ENCODE measurements at regions not wholly inside any gene's neighbourhood (a gene's known extent, or its start where the extent isn't known, plus 50 kb on each side); places are given as distances from the start of the nearest gene placed in this dataset.

DNA sequence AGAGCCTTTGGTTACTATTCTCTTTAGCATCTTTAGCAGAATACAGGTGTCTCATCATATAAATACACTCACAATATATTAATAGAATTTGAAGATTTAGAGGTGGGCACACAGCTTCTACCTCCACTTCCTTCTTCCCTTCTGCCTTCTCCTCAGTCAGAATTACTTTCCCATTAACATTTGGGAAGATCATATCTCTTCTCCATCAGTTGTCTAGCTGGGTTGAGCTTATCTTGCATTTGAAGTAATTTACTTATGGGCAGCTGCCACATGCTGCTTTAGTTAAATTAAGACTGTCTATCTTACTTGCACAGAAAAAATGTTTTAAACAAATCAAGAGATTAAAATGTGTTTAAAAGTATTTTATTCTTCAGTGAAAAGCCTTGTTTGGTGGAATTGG, 110.1 kb upstream of the ASIC2 start:
- no peak for DNase-seq (ENCODE audit: low read depth in 2 of 3, low spot score in 1 of 3)

DNA sequence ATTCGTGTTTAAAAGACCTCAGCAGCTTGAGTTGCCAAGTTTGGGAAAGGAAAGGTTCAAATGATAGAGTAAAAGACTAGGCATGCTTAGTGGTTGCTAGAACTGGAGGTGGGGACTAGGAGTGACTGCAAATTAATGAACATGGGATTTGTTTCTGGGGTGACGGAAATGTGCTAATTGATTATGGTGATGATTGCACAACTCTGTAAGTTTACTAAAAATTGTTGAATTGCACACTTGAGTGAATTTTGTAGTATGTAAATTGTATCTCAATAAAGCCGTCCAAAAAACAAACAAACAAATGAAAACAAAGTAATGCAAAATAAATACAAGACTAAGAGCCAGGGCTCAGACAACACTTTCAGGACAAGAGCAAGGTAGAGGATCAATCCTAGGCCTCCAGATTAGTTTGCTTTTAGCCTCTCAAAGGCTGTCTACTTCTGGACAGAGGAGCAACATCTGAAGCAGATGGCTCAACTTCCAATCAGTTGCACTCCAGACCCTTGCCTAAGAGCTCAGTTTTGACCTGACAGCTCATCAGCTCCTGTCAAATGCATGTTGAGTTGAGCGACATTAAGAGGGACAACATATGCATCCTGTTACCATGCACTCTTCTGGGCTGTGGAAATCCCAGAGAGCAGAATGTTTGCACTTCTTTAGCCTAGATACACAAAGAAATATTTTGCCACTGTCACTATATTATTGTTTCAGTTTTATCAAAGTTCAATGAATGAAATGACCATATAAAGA, 111.2 kb upstream of the ASIC2 start:
- no peak for DNase-seq (ENCODE audit: low read depth in 2 of 3, low spot score in 1 of 3)

DNA sequence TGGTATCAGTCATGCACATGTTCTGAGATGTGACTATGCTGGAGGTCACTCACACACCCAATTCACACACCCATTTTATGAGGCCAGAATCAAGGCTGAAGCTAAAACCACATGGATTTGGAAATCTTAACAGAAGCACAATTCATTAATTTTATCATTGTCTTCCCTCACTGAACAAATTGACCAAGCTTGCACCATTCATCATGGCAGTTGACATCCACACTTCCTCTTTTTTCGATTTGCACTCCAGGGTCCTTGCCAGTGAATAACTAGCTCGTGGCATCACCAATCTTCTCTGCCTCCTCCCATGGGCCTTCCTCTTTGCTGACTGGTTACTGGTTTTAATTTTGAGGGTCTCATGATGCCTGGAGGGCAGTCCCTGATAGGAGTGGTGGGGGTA, 123.0 kb upstream of the ASIC2 start:
- no peak for DNase-seq (ENCODE audit: low read depth in 2 of 3, low spot score in 1 of 3)

DNA sequence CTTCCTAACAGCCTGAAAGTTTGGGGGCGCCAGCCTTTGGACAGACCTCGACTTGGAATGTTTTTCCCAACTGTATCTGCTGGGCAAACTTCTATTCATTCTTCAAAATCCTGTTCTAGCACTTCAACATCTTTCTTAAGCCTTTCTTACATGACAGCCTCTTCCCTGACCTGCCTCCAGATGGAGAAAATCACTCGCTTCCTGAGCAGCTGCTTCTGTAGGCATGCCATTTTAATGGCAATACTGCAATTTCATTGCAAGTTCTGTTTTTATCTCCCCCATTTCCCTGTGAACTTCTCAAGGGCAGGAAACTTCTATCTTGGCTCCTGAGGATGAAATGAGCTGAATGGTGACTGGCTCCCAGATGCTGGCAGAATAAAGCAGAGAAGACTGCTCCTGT, 128.8 kb upstream of the ASIC2 start:
- no peak for DNase-seq (ENCODE audit: low read depth in 2 of 3, low spot score in 1 of 3)

DNA sequence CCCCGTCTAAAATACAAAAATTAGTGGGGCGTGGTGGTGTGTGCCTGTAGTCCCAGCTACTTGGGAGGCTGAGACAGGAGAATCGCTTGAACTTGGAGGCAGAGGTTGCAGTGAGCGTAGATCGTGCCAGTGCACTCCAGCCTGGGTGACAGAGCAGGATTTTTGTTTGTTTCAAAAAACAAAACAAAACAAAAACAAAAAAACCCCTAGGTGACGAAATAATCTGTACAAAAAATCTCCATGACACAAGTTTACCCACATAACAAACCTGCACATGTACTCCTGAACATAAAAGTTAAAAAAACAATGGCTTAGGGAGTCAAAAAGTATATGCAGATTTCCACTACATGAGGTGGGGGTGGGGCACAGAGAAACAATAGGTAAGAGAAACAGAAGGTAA, 140.5 kb upstream of the ASIC2 start:
- no peak for DNase-seq (ENCODE audit: low read depth in 2 of 3, low spot score in 1 of 3)

DNA sequence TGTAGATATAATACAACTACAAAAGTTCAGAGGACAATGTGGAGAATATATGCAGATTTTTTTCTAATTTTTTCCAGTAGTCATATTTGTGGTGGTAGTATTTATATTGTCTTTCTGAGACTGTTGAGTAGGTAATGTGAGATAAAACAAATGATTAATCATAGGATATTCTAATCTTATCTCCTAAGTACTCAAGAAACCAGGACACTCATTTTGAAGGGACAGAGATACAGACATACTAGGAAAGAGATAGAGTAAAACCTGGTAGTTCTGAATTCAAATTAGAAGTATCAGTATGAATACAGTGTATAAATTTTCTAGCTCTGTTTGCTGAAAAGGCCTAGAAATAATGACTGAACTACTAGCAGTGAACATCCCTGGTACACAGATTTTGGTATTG, 141.7 kb upstream of the ASIC2 start:
- no peak for DNase-seq (ENCODE audit: low read depth in 2 of 3, low spot score in 1 of 3)

DNA sequence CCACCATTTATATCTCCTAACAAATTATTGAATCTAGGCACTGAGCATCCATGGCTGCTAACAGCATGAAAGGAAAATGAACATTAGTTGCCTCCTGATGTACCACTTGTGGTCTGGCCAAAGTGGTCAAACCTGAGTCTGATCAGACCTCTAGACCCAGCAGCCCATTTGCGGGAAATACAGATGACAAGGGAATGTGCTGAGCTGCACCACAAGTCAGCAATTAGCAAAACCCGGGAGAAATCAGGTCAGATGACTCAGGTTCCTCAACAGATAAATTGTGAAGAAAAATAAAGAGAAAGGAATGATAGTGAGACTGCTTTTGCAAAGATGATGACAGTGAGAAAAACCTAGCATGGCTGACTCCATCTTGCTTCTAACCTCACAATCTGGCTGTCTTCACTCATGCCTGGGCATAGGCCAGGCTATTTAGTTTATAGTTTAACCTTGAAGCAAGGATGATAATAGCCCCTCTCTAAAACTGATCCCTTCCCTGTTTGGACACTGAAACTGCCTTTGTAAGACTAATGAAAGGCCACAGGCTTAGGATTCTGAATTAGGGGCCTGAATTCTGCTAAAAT, 142.7 kb upstream of the ASIC2 start:
- DNase-seq (ENCODE audit: low read depth in 2 of 3, low spot score in 1 of 3): no peak

DNA sequence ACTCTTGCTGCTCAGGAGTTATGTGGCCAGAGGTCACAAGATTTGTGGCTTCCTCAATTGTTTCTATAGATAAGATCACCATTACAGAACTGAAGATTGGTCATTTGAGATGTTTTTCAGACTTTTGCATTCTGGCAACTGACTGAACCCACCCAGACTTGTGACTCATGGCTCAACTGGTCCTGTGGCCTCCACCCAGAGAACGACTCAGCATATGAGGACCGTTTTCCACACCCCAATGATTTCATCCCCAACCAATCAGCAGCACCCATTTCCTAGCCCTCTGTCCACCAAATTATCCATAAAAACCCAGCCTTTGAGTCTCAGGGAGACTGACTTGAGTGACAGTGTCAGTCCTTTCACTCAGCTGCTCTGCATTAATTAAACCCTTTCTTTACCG, 143.2 kb upstream of the ASIC2 start:
- no peak for DNase-seq (ENCODE audit: low read depth in 2 of 3, low spot score in 1 of 3)

DNA sequence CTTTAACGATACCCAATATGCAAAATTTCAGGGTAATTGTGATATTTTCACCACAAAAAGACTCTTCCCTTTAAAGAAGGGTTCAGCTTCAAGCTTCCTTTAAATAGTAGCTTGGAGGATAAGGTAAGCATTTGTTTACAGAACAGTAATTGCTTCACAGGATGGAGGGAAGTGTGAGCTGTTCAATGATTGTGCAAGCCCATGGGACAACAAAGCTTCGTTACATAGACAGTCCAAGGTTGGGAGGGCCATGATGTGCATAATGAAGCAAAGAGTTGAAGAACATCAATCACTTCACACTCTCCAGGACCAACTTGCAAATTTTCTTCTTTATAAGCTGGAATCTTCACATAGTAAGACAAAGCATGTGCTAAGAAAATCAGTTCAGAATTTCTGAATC, 145.0 kb upstream of the ASIC2 start:
- DNase-seq (ENCODE audit: low read depth in 2 of 3, low spot score in 1 of 3): no peak

DNA sequence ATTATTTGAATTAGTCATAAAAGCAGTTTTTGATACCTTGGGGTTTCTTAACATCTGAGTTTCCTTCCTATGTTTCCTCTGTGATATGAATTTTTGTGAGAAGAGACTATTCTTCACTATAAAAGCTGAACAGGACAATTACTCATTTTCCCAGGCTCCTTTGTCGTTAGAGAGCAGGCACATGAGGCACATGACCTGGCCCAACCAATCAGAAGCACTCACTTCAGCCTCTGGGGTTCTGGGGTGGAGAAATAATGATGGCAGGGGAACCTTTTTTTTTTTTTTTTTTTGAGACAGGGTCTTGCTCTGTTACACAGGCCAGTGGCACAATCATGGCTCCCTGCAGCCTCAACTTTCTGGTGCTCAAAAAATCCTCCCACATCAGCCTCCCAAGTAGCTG, 145.5 kb upstream of the ASIC2 start:
- DNase-seq (ENCODE audit: low read depth in 2 of 3, low spot score in 1 of 3): no peak

DNA sequence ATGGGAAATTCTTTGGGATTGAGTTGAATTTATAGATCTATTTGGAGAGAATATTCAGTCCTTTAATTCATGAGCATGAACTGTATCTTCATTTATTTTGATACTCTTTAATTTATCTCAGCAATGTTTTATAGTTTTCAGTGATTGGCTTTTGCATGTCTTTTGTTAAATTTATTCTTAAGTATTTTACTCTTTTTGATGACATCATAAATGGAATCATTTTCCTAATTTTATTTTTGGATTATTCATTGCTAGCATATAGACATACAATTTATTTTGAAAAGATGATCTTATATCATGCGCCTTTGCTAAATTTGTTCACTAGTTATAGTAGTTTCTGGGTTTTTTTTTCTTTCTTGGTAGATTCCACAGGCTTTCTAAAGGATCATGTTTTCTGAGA, 149.2 kb upstream of the ASIC2 start:
- no peak for DNase-seq (ENCODE audit: low read depth in 2 of 3, low spot score in 1 of 3)

DNA sequence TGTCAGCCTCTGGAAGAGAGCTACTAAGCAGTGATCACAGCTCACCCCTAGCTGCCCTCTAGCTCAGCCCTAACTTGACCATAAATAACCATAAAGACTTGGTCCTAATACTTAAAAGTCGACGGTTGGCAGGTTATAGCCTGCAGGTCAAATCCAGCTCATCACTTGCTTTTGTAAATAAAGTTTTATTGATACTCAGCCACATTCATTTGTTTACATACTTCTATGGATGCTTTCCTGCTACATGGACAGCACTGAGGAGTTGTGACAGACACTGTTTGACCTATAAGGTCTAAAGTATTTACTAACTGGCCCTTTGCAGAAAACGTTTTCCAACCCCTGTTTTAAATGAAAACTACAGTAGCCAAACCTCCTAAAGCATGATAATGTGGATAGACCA, 151.6 kb upstream of the ASIC2 start:
- no peak for DNase-seq (ENCODE audit: low read depth in 2 of 3, low spot score in 1 of 3)

DNA sequence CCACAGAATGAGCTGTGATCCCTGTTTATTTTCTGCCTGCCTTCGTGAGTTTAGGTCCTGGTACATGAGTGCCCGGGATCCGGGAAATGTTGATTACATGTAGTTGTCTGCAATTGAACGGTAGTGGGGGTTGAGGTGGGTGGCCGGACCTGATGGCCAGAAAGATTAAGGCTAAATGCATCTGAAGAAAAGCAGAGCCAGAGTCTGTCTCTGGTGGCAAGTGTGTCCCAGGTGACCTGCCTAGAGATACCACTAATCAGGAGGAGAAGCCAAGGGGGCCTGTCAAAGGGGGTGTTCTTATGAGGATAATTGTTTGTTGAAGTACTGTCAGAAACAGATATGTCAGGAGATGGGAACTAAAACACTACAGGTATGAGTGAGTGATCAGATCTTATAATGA, 154.0 kb upstream of the ASIC2 start:
- DNase-seq (ENCODE audit: low read depth in 2 of 3, low spot score in 1 of 3): no peak

DNA sequence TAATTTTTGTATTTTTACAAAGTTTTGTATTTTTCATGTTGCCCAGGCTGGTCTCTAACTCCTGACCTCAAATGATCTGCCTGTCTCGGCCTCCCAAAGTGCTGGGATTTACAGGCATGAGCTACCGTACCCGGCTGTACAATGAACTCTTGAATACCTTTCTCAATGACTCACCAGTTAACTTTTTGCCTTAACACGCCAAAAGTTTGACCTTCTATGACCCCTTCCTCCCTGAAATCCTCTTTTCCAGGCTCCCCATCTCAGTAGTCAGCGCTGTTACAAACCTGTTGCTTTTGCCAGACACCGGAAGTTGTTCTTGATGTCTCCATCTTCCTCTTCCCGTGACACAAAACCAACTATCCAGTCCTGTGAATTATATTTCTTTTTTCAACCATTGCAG, 158.1 kb upstream of the ASIC2 start:
- no peak for DNase-seq (ENCODE audit: low read depth in 2 of 3, low spot score in 1 of 3)

DNA sequence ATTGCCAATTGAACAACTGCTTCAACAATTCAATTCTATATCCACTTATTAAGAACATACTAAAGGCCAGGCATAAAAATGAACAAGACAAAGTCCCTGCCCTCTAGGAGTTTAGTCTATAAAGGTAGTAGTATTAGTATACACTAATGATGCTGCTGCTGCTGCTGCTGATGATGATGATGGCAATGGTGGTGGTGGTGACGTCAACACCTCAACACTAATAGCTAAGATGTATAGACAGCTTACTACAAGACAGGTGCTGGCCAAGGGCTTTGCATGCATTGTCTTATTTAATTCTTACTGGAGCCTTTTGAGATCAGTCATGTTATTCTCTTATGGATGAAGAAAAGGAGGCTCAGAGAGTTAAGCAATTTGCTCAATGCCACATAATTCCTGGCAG, 164.4 kb upstream of the ASIC2 start:
- no peak for DNase-seq (ENCODE audit: low read depth in 2 of 3, low spot score in 1 of 3)

DNA sequence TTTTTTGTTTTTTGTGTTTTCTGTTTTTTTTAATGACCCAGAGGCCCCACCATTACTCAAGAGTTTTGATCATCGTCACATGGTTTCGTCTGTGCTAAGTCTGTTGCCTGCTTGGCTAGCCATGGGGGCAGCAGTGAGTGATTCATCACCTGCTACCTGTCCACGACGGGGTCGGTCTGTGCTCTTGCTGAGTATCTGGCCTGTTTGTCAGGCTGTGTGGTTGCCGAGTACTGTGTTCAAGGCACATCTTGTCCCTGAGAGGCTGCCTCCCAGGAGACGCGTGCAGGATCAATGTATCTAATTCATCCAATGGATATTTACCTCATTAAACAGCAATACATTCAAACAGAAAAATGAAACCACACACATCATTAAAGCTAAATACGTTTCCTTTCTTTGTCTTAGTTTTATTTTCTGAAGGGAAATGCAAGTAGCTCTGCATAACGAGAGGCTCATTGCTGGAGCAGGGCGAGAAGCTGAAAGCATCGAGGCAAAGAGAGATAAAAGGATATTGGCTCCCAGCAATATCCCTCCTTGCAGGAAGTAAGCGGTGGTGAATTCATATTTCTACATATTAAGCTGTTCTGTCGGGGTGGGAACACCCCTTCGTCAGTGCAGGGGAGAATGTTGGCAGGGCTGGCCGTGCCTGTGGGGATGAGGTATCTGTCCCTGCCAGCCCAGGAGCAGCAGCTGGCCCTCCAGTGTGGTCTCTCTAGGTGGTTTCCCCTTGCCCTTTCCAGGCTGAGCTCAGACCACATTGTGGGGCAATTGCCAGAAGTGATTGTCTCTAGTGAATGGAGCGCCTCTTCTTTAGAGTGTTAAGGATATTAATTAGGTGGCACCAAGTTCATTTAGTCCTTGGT, 166.2 kb upstream of the ASIC2 start:
- DNase-seq (ENCODE audit: low read depth in 2 of 3, low spot score in 1 of 3): no peak

DNA sequence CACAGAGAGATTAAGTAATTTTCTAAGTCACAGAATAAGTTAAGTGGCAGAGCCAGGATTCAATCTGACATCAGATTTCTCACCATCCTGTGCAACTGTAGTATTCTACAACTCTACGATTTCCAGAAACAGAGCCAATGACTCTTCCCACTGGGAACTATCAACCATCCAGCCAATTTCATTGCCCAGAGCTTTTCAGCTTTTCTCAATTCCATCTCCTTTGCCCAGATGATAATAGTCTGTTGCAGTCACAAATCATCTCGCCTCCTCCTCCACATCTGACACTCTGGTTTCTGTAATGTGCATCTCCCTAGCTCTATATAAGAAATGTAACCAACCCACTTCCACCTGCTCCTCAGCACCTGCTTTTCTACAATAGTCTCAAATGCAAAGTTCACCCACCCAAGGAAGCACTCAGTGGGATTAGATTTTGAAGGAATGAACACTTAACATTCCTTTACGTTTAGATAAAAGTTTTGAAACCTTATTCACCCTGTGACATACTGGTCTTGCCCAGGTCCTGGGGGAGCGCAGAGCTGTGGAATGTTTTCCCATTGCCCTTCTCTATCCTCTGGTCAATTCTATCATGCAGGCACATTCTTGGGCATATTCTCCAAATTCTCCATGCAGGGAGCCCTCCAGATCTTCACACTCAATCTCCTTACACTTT, 167.8 kb upstream of the ASIC2 start:
- no peak for DNase-seq (ENCODE audit: low read depth in 2 of 3, low spot score in 1 of 3)

DNA sequence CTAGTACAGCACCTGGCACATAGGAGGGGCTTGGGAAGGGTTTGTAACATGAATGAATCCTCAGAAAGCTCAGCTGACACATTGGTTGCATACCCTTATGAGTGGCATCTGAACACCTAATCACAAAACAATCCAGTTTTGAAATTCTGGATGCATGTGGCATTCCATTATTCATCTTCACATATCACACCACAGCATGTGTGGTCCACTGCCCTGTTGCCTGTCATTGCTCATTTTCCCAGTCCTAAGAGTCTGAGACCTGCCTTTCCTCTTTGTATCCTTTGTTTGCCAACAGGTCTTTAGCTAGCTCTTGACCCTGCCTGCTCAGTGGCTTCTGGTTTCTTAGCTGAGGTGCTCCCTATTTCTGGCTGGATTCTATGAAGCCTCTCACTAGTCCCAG, 170.8 kb upstream of the ASIC2 start:
- no peak for DNase-seq (ENCODE audit: low read depth in 2 of 3, low spot score in 1 of 3)

DNA sequence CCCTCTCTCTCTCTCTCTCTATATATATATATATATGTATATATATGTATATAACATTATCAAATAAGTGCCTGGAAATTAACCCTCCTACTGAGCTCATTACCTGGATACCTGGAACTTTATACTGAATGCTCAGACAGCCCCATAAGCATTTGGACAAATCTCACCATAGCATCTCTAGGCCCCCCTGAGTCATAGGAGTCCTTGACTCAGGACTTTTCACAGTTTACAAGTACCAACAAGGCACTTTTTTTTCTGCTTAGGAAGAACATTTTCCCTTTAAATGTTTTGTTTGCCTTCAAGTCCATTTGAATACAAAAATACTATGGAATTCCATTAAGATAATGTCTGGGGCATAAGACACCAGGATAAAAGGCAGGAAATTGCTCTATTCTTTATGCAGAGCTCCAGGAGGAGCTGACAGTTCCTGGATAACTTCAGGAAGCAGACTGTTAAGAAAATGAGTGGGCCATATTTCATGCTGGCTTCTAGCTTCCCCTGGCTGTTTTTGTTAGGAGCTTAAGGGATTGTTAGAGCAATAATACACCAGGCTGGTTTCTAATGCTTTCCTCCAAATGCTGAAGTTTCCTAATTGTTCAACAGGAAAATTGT, 171.7 kb upstream of the ASIC2 start:
- no peak for DNase-seq (ENCODE audit: low read depth in 2 of 3, low spot score in 1 of 3)

DNA sequence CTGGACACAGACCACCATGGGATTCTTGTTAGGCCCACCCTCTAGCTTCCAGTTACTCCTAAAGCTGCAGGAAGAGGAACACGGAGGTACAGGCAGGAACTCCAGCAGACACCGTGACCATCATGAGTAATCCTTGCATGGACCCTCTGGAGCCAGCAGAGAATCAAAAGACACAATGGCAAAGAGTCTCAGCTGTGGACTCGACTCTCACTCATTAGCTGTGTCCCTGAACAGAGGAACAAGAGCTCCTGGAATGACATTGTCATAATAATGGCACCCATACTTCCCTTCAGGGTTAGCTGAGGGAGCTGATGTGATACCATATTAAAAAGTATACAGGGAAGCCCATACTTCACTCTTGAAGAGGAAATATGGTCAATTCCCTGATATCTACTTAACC, 176.3 kb upstream of the ASIC2 start:
- no peak for DNase-seq (ENCODE audit: low read depth in 2 of 3, low spot score in 1 of 3)

DNA sequence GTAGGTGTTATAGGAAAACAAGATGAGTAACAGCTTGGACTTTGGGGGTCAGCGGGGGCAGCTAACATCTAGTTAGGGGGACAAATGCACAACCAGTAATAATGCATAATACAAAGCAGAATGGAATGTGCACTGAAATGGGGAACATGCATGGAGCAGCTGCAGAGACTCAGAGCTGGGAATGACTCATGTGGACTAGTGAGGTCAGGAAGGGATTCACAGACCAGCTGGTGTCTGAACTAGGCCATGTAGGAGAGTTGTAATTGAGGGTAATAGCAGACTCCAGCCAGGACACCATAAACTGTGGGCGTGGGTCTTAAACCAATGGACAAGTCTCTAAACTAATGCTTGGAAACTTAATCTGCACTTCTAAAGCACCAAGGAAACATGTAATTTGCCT, 176.8 kb upstream of the ASIC2 start:
- no peak for DNase-seq (ENCODE audit: low read depth in 2 of 3, low spot score in 1 of 3)
